ENCODE measurements at regions not wholly inside any gene's neighbourhood (a gene's known extent, or its start where the extent isn't known, plus 50 kb on each side); places are given as distances from the start of the nearest gene placed in this dataset.

DNA sequence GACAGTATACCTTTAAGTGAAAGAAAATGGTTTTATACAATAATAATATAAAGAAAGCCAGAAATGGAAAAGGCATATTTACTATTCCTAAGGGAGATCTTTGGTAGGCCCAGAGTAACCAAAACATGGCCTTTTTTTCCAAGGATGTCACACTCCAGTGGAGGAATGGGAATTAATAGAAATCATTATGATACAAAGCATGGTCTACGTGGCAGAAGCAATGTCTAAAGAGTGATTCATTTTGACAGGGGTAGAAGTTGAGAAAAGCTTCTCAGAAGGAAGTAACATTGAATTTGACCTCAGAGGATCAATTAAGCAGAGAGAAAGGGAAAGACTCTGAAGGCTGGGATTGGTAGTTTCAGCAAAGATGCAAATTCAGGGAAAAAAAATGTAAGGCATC is 208.6 kb downstream of the BTG1 start:
- Histone ChIP-seq H3K4me3 (no peak overlapping the region), H3K27me3 (no peaks in the 10 kb centered on the region), H3K27ac (no peak overlapping the region), H3K4me1 (no peaks in the 10 kb centered on the region), H3K9me3 (no peaks in the 10 kb centered on the region), H3K36me3 (no peaks in the 10 kb centered on the region)
- DNase-seq = no peak
- intact Hi-C loops (cut with DNase I; ENCODE audit: low total_unique reads) = no loop called here
- TF ChIP-seq, protein P1, sequence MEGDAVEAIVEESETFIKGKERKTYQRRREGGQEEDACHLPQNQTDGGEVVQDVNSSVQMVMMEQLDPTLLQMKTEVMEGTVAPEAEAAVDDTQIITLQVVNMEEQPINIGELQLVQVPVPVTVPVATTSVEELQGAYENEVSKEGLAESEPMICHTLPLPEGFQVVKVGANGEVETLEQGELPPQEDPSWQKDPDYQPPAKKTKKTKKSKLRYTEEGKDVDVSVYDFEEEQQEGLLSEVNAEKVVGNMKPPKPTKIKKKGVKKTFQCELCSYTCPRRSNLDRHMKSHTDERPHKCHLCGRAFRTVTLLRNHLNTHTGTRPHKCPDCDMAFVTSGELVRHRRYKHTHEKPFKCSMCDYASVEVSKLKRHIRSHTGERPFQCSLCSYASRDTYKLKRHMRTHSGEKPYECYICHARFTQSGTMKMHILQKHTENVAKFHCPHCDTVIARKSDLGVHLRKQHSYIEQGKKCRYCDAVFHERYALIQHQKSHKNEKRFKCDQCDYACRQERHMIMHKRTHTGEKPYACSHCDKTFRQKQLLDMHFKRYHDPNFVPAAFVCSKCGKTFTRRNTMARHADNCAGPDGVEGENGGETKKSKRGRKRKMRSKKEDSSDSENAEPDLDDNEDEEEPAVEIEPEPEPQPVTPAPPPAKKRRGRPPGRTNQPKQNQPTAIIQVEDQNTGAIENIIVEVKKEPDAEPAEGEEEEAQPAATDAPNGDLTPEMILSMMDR (IDR thresholded peaks at IDR 0.05) = no peak
- no peak for TF ChIP-seq POLR2A (IDR thresholded peaks at IDR 0.05)

DNA sequence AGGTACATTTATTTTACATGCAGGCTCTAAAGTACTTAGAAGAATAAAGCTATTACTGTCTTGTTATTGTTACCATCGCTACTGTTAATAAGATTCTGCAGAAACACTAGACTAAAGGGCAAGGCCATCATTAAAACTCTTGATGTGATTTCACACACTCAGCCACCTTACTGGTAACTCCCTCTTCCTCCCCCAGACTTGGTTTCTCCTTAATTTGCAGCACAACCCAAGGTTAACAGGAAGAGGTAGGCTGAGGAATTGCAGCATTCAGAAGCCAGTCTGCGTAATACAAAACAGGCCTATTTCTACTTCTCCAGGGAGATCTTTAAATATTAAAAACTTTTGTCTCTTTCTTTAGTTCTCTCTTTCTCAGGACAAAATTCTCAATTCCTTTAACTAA is 210.3 kb downstream of the BTG1 start:
- no peaks in the 10 kb centered on the region for H3K9me3 ChIP-seq
- TF ChIP-seq, protein P1 (IDR thresholded peaks at IDR 0.05) = no peak
- TF ChIP-seq POLR2A (IDR thresholded peaks at IDR 0.05) = no peak
- no peak for DNase-seq
- intact Hi-C loops (cut with DNase I; ENCODE audit: low total_unique reads) = no loop called here
- H3K4me3 ChIP-seq = no peak overlapping the region
- no peak overlapping the region for H3K27ac ChIP-seq
- H3K36me3 ChIP-seq = no peaks in the 10 kb centered on the region
- no peaks in the 10 kb centered on the region for H3K4me1 ChIP-seq
- H3K27me3 ChIP-seq = no peaks in the 10 kb centered on the region

DNA sequence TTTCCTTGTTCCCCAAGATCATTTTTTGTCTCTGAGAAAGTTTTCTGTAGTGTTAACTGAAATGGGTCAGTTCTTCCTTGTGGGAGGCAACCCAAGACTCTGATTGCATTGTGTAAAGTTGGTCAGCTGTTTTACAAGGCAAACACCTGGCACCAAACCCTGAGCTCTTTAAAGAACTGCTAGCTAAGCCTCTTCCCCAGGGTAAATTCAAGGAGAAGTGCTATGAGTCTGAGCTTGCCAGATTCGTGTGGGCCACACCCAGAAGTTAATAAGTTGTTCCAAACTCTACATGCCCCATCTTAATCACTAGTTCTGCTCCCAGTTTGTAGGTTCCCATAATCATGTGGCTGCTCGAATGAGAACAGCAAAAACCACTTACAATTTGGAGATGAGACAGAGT is 214.5 kb downstream of the BTG1 start:
- intact Hi-C loops (cut with DNase I; ENCODE audit: low total_unique reads) = no loop called here
- Histone ChIP-seq H3K4me3 (no peak overlapping the region), H3K4me1 (no peaks in the 10 kb centered on the region), H3K27ac (peak overlapping the region; percentile 59 to 68), H3K36me3 (no peaks in the 10 kb centered on the region), H3K9me3 (no peaks in the 10 kb centered on the region), H3K27me3 (no peaks in the 10 kb centered on the region)
- peak in 1 of 2 donors; percentile 36 for DNase-seq
- TF ChIP-seq, protein P1 (IDR thresholded peaks at IDR 0.05) = no peak
- no peak for TF ChIP-seq POLR2A (IDR thresholded peaks at IDR 0.05)

DNA sequence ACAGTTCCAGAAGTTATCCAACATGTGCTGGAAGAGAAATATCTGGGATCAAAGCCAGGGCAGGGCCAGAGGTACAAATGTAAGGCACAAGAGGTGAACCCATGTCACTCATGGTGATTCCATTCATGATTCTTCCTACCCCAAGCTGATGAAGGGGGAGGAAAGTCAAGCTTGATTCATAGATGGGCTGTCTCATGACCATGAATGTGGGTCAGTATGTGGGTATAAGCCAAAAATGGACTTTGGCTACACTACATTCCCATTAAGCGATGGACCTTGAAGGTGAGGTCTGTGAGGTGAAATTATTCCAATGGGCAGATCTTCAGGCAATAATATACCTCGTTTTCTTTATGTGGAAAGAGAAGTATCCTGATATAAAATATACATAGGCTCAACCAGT is 217.1 kb downstream of the BTG1 start:
- Histone ChIP-seq H3K27me3 (no peaks in the 10 kb centered on the region), H3K4me3 (no peak overlapping the region), H3K4me1 (no peaks in the 10 kb centered on the region), H3K27ac (no peak overlapping the region), H3K36me3 (no peaks in the 10 kb centered on the region), H3K9me3 (no peaks in the 10 kb centered on the region)
- intact Hi-C loops (cut with DNase I; ENCODE audit: low total_unique reads) = no loop called here
- TF ChIP-seq, protein P1 (IDR thresholded peaks at IDR 0.05) = no peak
- TF ChIP-seq POLR2A (IDR thresholded peaks at IDR 0.05) = no peak
- no peak for DNase-seq

DNA sequence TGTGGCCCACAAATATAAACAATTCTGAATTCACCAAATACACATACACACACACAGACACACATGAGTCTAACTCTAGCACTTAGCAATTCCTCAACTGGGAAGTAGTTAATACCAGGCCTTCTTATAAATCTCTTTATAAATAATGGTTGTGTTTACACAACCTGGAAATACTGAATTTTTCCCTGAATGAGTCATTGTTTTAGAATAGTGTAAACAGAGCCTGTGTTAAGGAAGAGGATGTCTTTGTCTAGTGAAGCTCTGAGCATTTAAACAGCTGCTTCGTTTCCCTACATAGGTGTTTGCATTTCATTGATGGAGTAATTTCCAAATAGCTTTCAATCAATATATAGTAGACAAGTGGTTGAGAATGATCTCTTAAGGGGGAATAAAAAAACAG is 218.8 kb downstream of the BTG1 start:
- no peaks in the 10 kb centered on the region for H3K4me1 ChIP-seq
- peak overlapping the region in 1 of 2 donors; percentile 54 for H3K27ac ChIP-seq
- no peaks in the 10 kb centered on the region for H3K27me3 ChIP-seq
- TF ChIP-seq POLR2A (IDR thresholded peaks at IDR 0.05) = no peak
- TF ChIP-seq, protein P1 (IDR thresholded peaks at IDR 0.05) = no peak
- no peak overlapping the region for H3K4me3 ChIP-seq
- DNase-seq = no peak
- H3K9me3 ChIP-seq = no peaks in the 10 kb centered on the region
- intact Hi-C loops (cut with DNase I; ENCODE audit: low total_unique reads) = no loop called here
- H3K36me3 ChIP-seq = no peaks in the 10 kb centered on the region

All from uterus (tissue), 3 donors.